ENCODE measurements at regions not wholly inside any gene's neighbourhood (a gene's known extent, or its start where the extent isn't known, plus 50 kb on each side); places are given as distances from the start of the nearest gene placed in this dataset.
A peak's percentile ranks its signal among the peaks of the same experiment; 100 is the strongest.

DNA sequence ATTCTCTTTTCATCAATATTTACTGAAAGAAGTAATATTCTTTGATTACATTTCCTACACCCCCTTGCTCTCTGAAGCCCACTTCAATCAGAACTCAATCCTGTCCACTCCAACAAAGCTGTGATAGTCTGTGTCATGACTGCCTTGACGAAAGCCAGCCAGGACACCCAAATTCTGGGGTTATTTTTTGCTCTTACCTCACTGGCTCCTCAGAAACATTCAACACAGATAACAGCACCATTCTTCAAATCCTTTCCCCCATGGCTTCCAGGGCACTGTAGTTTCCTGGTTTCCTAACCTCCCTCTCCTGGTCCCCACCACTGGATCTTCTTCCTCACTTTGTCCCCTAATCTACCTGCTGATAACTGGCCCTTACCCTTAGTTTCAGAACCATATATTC lies 106.1 kb upstream of the FER start:
- H3K9me3 ChIP-seq (ENCODE audit: insufficient read depth, low read depth, low read length) = no peaks in the 10 kb centered on the region
- H3K4me3 ChIP-seq (ENCODE audit: insufficient read depth, low read depth, low read length) = no peak overlapping the region
- H3K79me2 ChIP-seq (ENCODE audit: insufficient read depth, low read length) = no peaks in the 10 kb centered on the region
- DNase-seq (ENCODE audit: low read depth) (no peak), FAIRE-seq (no peak)
- Mint-ChIP-seq H3K27ac (ENCODE audit: unreplicated experiment) (no peak overlapping the region), H3K4me3 (ENCODE audit: unreplicated experiment) (no peak overlapping the region), H3K4me1 (ENCODE audit: low read depth, unreplicated experiment) (peaks cover 7% of the 10 kb centered on the region), H3K9me3 (ENCODE audit: unreplicated experiment) (no peaks in the 10 kb centered on the region), H3K27me3 (ENCODE audit: low read depth, unreplicated experiment) (peaks cover 4% of the 10 kb centered on the region), H3K36me3 (ENCODE audit: low read depth, unreplicated experiment) (no peaks in the 10 kb centered on the region)
- no peak for TF ChIP-seq CTCF (IDR thresholded peaks at IDR 0.05; ENCODE audit: insufficient read depth, low read depth, low read length)
- no peak for TF ChIP-seq EZH2 (IDR thresholded peaks at IDR 0.05; ENCODE audit: insufficient read depth, low read length)
- peak overlapping the region; percentile 48 for H2AFZ ChIP-seq (ENCODE audit: low read depth, low read length)
- no peak overlapping the region for H3K9ac ChIP-seq (ENCODE audit: low read length)
- H3K27me3 ChIP-seq (ENCODE audit: insufficient read depth, low read length) = no peaks in the 10 kb centered on the region
- H4K20me1 ChIP-seq (ENCODE audit: insufficient read depth, low read length) = no peaks in the 10 kb centered on the region
- H3K4me1 ChIP-seq (ENCODE audit: insufficient read depth, low read length) = peaks cover 7% of the 10 kb centered on the region
- peak overlapping the region; percentile 77 for H3K4me2 ChIP-seq (ENCODE audit: low read length)
- H3K36me3 ChIP-seq (ENCODE audit: insufficient read depth, low read length) = no peaks in the 10 kb centered on the region
- H3K27ac ChIP-seq (ENCODE audit: low read depth, low read length) = no peak overlapping the region

GRCh38 chr5:108639366-108639765 lies 108.3 kb upstream of the FER start:
- H3K27ac Mint-ChIP-seq (ENCODE audit: unreplicated experiment) = no peak overlapping the region
- no peak overlapping the region for H3K9ac ChIP-seq (ENCODE audit: low read length)
- no peak overlapping the region for H3K4me3 Mint-ChIP-seq (ENCODE audit: unreplicated experiment)
- no peaks in the 10 kb centered on the region for H3K9me3 Mint-ChIP-seq (ENCODE audit: unreplicated experiment)
- peaks cover 7% of the 10 kb centered on the region for H3K4me1 Mint-ChIP-seq (ENCODE audit: low read depth, unreplicated experiment)
- H3K4me1 ChIP-seq (ENCODE audit: insufficient read depth, low read length) = peaks cover 7% of the 10 kb centered on the region
- H2AFZ ChIP-seq (ENCODE audit: low read depth, low read length) = no peak overlapping the region
- FAIRE-seq = no peak
- no peak for TF ChIP-seq EZH2 (IDR thresholded peaks at IDR 0.05; ENCODE audit: insufficient read depth, low read length)
- no peak for TF ChIP-seq CTCF (IDR thresholded peaks at IDR 0.05; ENCODE audit: insufficient read depth, low read depth, low read length)
- H3K9me3 ChIP-seq (ENCODE audit: insufficient read depth, low read depth, low read length) = no peaks in the 10 kb centered on the region
- no peak overlapping the region for H3K4me2 ChIP-seq (ENCODE audit: low read length)
- H3K36me3 ChIP-seq (ENCODE audit: insufficient read depth, low read length) = no peaks in the 10 kb centered on the region
- DNase-seq (ENCODE audit: low read depth) = no peak
- no peaks in the 10 kb centered on the region for H3K79me2 ChIP-seq (ENCODE audit: insufficient read depth, low read length)
- H3K27me3 Mint-ChIP-seq (ENCODE audit: low read depth, unreplicated experiment) = no peaks in the 10 kb centered on the region
- H3K27me3 ChIP-seq (ENCODE audit: insufficient read depth, low read length) = no peaks in the 10 kb centered on the region
- no peak overlapping the region for H3K27ac ChIP-seq (ENCODE audit: low read depth, low read length)
- no peaks in the 10 kb centered on the region for H3K36me3 Mint-ChIP-seq (ENCODE audit: low read depth, unreplicated experiment)
- no peak overlapping the region for H3K4me3 ChIP-seq (ENCODE audit: insufficient read depth, low read depth, low read length)
- H4K20me1 ChIP-seq (ENCODE audit: insufficient read depth, low read length) = no peaks in the 10 kb centered on the region

DNA sequence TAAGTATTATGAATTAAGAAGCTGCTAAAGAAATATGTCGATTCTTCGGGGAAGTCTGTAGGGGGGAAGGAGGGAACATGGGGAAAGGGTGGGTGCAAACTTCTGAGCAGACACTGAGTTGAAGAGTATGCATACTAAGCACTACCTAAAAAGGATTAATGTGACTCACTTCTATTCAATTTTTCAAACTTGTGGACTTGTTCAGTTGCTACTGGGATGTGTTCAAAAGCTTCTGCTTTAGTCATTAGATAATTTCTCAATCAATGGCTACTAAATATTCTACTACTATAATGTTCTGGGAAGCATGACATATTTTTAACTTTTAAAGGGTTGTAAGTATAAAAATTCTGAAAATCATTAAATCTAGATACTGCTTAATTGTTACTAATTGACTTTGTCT lies 109.7 kb upstream of the FER start:
- no peaks in the 10 kb centered on the region for H4K20me1 ChIP-seq (ENCODE audit: insufficient read depth, low read length)
- H3K27ac ChIP-seq (ENCODE audit: low read depth, low read length) = no peak overlapping the region
- H3K9ac ChIP-seq (ENCODE audit: low read length) = no peak overlapping the region
- DNase-seq (ENCODE audit: low read depth) (no peak), FAIRE-seq (no peak)
- H3K9me3 ChIP-seq (ENCODE audit: insufficient read depth, low read depth, low read length) = no peaks in the 10 kb centered on the region
- H3K4me3 Mint-ChIP-seq (ENCODE audit: unreplicated experiment) = no peak overlapping the region
- H3K27me3 Mint-ChIP-seq (ENCODE audit: low read depth, unreplicated experiment) = no peaks in the 10 kb centered on the region
- no peaks in the 10 kb centered on the region for H3K27me3 ChIP-seq (ENCODE audit: insufficient read depth, low read length)
- H3K79me2 ChIP-seq (ENCODE audit: insufficient read depth, low read length) = no peaks in the 10 kb centered on the region
- H2AFZ ChIP-seq (ENCODE audit: low read depth, low read length) = no peak overlapping the region
- no peaks in the 10 kb centered on the region for H3K9me3 Mint-ChIP-seq (ENCODE audit: unreplicated experiment)
- H3K27ac Mint-ChIP-seq (ENCODE audit: unreplicated experiment) = no peak overlapping the region
- no peak for TF ChIP-seq EZH2 (IDR thresholded peaks at IDR 0.05; ENCODE audit: insufficient read depth, low read length)
- no peak for TF ChIP-seq CTCF (IDR thresholded peaks at IDR 0.05; ENCODE audit: insufficient read depth, low read depth, low read length)
- no peaks in the 10 kb centered on the region for H3K36me3 Mint-ChIP-seq (ENCODE audit: low read depth, unreplicated experiment)
- peaks cover 7% of the 10 kb centered on the region for H3K4me1 Mint-ChIP-seq (ENCODE audit: low read depth, unreplicated experiment)
- H3K36me3 ChIP-seq (ENCODE audit: insufficient read depth, low read length) = no peaks in the 10 kb centered on the region
- H3K4me3 ChIP-seq (ENCODE audit: insufficient read depth, low read depth, low read length) = no peak overlapping the region
- H3K4me1 ChIP-seq (ENCODE audit: insufficient read depth, low read length) = peaks cover 7% of the 10 kb centered on the region
- H3K4me2 ChIP-seq (ENCODE audit: low read length) = no peak overlapping the region

All from astrocyte (in vitro differentiated cells and primary cell).